HG02981 (cell line): ENCODE measurements at regions not wholly inside any gene's neighbourhood (a gene's known extent, or its start where the extent isn't known, plus 50 kb on each side); places are given as distances from the start of the nearest gene placed in this dataset.
"Not testable (repeated sequence)": the region's sequence is repeated elsewhere in the genome, so short reads cannot be mapped to it uniquely, and the experiment has no call there.

Experiments
- ATAC-seq: cut with Tn5 transposase; IDR thresholded peaks from one replicate; pipeline ENCODE4 v1.9.1; 2021; ENCODE audit warnings: mild to moderate bottlenecking, moderate library complexity; ENCODE audit not compliant: unreplicated experiment

DNA sequence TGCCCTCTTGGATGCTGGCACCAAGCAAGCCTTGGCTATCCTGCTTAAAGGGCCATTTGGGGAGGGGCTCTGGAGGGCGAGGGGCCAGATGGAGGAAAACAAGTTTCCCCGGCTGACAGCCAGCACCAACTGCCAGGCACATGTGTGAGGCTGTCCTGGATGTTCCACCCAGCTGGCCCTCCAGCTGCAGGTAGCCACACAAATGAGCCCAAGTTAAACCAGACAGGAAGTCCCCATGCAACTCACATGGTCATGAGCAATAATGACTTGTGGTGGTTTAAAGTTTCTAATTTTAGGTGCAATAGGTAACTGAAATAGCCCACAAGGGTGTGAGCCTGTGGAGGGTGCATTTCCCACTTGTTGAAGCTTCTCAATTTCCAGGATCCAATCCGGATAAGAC lies 198.0 kb downstream of the OTOP1 start:
- ATAC-seq = not testable (repeated sequence)

DNA sequence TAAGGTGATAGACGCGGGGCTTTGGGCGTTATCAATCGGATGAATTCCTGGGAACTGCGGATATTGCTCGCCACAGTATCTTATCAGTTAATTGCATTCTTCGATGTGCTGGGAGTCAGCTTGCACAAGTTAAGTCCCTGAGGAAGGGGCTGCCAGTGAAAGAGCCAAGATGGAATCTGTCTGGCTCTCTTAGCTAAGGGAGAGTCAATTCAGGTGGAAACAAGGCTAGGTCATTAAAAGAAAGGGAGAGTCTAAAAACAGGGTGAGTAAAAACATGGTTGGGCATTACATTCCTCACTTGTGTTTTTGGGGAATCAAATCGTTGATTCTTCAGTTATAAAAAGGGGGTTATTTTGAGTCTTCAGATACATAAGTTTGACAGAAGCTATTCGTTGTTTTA lies 196.2 kb downstream of the OTOP1 start:
- ATAC-seq = not testable (repeated sequence)

DNA sequence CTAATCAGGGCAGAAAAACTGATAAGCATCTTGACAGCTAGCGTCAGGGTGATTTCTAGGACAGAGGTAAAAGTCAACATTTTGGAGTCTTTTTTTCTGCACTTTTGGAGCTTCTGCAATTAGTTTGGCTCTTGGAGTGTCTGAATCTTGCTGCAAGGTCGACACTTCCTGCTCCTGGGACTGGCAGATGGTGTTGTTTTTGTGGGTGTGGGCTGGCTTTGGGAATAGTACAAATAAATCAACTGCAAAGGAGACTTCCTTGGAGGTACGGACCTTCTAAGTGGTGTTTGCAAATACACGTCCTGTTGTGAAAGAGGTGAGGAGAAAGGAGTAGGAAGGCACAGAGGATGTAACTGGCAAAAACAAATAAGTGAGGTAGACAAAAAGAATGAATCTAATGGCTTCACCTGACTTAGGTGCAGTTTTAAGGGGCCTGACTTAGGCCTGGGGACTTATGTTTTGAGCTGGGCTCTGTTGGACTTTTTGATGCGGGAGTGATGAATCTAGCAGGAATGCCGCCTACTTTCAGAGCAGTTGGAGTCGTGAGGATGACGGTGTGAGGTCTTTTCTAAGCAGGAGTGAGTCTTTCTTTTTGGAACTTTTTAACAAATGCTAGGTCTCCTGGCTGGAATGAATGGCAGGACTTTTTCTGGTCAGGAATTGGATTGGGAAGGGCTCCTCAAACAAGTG lies 195.1 kb downstream of the OTOP1 start:
- not testable (repeated sequence) for ATAC-seq

DNA sequence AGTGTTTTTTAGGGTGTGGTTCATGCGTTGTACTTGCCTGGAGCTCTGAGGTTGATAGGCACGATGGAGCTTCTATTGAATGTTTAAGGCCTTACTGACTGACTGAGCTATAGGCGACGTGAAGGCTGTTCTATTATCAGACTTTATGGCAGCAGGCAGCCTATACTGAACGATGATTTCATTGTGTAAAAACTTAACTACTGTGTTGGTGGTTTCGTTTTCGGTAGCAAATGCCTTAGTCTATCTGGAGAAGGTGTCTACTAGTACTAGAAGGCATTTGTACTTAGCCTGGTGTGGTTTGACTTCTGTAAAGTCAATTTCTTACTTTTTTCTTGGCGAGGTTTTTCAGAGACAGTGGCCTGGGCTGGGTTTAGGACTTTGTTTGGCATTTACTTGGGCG lies 194.4 kb downstream of the OTOP1 start:
- not testable (repeated sequence) for ATAC-seq

DNA sequence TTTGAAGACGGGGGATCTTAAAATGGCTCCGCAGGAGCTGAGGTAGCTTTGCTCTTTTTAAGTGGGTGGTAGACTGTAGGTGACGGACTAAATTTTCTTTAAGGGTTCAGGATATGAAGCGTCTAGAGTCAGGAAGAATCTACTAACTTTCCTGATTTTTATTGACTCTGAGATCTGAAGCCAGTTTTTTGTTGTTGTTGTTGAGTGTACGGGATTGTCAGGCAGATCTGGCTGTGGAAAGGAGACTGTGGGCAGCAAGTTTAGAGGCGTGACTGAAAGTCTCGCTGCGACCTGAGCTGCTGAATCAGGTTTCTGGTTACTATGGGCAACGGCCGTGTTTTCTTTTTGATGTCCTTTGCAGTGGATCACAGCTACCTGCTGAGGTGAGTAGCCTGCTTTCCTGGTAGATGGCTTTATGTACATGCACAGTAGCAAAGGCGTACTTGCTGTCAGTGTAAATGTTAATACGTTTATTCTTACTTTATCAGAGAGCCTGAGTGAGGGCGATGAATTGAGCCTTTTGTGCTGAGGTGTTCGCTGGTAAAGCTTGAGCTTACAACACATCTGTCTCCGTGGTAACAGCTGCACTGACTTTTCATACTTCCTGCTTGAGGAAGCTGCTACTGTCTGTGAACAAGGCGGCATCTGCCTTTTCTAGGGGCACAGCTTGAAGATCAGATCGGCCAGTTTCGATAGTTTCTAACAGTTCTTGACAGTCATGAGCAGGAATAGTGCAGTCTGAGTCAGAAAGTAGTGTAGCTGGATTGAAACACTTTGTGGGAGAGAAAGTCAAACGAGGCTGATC lies 193.7 kb downstream of the OTOP1 start:
- ATAC-seq = not testable (repeated sequence)

DNA sequence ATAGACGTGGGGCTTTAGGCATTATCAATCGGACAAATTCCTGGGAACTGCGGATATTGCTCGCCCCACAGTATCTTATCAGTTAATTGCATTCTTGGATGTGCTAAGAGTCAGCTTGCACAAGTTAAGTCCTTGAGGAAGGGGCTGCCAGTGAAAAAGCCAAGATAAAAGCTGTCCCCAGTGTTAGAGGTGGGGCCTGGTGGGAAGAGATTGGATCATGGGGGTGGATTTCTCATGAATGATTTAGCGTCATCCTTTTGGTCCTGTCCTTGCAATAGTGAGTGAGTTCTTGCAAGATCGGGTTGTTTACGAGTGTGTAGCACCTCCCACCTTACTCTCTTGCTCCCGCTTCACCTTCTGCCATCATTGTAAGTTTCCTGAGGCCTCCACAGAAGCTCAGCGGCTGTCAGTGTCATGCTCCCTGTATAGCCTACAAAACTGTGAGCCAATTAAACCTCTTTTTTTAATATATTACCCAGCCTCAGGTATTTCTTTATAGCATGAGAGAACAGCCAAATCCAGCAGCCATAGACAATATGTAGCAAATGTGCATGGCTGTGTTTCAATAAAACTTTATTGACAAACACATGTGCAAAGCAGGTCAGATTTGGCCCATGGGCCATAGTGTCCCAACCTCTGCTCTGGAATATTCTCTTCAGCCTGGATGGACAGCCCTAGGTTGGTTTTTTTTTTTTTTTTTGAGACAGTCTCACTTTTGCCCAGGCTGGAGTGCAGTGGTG lies 189.2 kb downstream of the OTOP1 start:
- ATAC-seq = not testable (repeated sequence)

DNA sequence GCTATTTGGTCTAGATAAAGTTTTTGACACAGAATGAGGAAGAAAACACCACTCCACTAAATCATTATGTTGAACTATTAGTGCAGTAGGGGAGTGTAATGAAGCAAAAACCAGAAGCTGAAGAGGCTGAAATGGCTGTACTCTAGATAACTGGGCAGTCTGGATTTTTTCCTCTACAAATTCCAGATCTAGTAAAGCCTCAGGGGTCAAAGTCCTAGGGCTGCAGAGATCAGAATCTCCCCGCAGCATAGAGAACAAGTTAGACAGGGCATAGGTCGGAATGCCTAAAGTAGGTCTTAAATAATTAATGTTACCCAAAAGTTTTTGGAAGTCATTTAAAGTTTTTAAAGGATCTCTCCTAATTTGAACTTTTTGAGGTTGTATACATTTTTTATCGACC lies 180.9 kb downstream of the OTOP1 start:
- ATAC-seq = not testable (repeated sequence)

DNA sequence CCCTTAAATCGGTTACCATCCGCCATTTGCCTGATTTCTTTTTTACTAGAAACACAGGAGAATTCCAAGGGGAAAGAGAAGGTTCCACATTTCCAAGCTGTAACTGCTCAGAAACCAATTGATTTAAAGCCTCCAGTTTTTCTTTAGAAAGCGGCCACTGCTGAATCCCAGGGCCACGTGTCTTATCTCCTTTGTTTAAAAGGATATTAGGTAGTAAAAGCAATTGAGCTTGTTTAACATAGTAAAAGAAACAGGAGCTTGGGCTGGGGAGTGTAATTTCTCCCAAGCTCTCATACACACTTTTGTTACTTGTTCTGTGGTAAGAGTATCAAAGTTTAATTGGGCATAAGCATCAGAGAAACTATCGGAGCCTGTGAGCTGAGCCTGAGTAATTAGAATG lies 180.0 kb downstream of the OTOP1 start:
- ATAC-seq = not testable (repeated sequence)

DNA sequence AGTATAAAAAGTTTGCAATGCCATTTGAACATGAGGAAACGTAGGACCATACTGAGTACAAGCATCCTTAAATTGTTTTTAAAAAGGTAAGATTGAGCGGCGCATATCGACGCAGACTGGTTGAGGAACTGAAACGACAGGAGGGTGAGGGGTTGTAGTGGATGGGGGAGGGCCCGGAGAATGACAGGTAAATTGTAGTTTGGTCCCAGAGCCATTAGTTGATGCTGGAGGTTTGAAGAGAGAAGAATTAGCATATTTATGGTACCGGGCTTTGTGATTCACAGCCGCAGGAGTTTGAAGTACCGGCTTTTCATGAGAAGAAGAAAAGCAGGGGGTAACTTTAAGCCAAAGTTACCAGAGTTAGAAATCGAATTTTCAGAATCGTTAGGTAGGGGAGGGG lies 179.5 kb downstream of the OTOP1 start:
- not testable (repeated sequence) for ATAC-seq

DNA sequence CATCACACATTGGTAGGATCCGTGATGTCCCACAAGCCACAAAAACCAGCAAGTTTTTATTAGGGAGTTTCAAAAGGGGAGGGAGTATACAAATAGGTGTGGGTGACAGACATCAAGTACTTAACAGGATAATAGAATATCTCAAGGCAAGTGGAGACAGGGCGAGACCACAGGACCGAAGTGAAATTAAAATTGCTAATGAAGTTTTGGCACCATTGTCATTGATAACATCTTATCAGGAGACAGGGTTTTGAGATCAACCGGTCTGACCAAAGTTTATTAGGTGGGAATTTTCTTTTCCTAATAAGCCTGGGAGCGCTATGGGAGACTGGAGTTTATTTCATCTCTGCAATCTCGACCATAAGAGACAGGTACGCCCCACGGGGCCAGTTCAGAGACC lies 178.5 kb downstream of the OTOP1 start:
- not testable (repeated sequence) for ATAC-seq

DNA sequence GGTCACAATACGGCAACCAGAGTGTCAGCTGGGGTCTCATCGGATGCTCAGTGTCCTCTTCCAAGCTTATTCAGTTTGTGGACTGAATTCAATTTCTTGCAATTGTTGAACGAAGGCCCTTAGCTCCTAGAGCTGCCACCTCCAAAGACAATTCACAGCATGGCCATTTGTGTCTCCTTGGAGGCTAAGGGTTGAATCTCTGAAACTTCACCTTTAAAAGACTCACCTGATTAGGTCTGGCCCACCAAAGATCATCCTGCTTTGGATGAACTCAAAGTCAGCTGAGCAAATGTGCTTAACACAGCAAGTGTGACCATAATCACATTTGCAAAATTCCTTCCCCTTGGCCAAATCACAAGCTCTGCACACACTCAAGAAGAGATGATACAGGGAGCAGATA lies 175.9 kb downstream of the OTOP1 start:
- ATAC-seq = not testable (repeated sequence)

DNA sequence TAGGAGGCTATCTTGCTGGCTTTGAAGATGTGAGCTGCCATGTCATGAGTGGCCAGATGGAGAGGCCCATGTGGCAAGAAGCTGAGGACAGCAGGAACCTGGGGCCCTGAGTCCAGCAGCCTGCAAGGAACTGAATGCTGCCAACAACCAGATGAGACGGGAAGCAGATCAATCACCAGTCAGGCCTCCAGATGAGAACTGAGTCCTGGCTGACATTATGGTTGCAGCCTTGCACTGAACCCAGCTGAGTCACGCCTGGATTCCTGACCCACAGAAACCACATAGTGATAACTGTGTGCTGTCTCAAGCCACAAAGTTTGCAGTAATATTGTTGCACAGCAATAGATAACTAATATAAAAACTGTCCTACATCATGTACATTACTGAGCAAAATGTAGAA lies 173.8 kb downstream of the OTOP1 start:
- ATAC-seq = not testable (repeated sequence)

DNA sequence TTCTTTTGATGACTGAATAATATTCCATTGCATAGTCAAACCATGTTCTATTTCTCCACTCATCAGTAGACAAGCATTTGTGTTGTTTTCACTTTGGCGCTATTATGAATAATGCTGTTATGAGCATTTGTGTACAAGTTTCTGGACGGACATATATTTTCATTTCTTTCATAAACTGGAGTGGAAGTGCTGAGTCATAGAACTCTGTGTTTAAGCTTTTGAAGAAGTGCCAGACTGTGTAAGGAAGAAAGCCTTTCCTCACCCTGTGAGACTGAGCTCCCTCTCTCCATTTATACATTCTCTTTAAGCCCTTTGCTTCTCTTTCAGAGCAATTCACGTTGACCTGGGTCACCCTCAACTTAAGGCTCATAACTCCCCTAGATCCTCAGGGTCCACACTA lies 169.5 kb downstream of the OTOP1 start:
- not testable (repeated sequence) for ATAC-seq

DNA sequence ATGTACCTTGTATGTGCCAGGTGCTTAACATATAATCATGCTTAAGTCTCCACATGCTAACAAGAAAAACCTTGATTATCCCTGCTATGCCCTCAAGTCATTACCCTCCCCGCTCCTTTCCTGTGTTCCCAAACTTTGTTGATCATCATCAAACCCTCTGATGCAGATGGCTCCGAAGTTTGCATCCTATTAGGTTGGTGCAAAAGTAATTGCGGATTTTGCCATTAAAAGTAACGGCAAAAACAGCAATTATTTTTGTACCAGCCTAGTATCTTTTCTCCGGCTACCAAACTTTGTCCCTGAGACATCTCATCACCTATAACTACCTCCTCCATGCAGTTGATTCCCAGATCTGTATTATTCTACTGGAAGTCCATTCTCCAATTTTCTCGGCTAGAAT lies 142.6 kb downstream of the OTOP1 start:
- ATAC-seq = not testable (repeated sequence)

DNA sequence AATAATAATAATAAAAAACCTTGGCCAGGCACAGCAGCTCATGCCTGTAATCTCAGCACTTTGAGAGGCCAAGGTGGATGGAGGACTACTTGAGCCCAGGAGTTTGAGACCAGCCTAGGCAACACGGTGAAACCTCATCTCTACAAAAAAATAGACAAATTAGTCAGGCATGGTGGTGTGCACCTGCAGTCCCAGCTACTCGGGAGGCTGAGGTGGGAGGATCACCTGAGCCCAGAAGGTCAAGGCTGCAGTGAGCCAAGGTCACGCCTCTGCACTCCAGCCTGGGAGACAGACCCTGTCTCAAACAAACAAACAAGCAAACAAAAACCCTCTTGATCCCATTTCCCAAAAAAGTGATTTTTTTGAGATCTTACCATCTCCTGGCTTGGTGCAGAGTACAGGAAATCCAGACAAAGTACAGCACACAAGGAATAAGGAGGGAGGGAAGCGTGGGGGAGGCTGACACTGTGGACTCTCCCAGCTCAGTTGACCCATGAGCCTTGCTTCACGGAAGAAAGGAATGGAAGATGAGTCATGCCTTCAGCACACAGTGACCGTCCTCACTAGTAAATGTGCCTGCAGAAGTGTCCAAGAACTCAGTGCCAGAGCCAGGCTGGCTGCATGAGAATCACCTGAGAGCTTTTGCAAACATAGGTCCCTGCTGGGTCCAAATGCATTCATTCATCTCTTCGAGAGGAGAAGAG lies 136.9 kb downstream of the OTOP1 start:
- ATAC-seq = not testable (repeated sequence)

DNA sequence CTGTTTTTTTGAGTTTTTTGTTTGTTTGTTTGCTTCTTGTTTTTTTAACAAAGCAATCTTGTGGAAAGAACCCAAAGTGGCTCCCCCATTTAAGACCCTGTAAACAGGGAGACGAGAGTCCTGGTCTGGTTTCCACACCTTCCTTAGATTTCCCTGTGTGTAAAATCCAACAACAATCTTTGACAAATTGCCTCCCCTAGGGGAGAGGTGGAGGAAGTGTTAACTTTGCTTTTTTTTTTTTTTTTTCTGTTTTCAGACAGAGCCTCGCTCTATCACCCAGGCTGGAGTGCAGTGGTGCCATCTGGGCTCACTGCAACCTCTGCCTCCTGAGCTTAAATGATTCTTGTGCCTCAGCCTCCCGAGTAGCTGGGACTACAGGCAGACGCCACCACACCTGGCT lies 136.0 kb downstream of the OTOP1 start:
- ATAC-seq = not testable (repeated sequence)

DNA sequence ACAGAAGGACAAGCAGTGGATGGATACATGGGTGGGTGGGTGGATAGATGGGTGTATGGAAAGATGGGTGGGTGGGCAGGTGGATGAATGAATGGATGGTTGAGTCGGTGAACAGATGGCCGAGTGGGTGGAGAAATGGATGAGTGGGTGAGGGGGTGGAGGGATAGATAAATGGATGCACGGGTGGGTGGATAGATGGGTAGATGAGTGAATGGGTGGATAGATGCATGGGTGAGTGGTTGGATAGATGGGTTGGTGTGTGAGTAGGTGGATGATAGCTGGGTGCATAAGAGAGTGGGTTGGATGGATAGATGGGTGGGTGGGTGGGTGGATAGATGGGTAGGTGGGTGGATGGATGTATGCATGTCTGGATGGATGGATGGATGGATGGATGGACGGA lies 134.6 kb downstream of the OTOP1 start:
- ATAC-seq = not testable (repeated sequence)

DNA sequence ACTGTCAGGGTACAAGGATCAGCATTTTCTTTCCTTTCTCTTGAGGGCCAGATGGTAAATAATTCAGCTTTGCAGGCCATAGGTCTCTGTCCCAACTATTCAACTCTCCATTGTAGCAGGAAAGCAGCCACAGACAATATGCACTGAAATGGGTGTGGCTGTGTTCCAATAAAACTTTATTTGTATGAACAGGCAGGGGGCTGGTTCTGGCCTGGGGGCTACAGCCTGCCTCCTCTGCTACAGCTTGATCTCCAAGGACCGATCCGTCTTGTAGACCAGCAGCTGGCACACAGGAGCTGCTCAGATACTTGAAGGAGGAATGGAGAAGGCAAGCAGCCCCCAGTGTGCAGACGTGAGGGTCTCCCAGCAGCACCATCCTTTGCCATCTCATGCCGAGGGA lies 127.1 kb downstream of the OTOP1 start:
- ATAC-seq = not testable (repeated sequence)

DNA sequence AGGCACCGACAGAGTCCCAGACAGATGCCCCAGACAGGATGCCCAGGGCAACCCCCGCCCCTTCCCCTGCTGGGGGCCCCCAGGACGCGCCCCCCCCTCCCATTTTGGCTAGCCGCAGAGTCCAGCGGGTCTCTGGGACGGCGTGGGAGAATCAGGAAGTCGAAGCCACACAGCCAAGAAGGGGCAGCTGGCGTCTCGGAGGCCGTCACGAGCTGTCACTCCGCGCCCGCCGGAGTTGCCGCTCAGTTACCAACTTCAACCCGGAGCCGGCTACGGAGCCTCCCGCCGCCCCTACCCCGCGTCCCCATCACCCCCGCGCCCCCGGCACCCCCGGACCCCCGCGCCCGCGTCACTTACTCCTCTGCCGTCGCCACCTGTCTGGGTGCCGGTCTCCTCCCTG lies 119.8 kb downstream of the OTOP1 start:
- not testable (repeated sequence) for ATAC-seq

DNA sequence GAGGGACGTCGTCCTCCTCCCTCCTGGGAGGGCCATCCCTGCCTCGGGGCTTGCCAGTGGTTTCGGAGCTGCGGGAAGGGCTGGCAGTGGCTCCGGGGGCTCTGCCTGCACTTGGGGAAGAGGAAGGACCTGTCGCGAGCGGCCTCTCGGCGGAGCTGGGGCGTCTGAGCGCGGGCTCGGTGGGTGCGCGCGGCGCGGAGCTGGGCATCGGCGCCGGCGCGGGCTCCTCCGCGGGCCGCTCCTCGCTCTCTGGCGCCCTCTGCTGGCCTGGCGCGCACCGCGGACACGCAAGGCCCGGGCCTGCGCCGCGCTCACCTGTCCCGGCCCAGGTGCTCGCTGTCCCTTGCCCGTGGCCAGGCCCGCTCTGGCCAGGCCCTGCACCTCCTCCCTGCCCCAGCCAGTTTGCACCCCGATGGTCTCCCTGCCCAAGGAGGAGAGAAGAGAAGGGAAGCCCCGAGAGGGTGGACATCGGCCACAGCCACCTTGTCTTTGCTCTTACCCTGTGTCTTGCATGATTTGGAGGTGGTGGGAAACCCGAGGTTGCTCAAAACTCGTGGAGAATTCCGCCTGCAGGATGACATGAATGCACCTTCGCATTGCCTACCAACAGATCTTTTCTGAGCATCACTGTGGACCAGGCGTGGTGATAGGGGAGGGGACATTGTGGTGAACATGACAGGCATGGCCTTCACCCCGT lies 119.2 kb downstream of the OTOP1 start:
- not testable (repeated sequence) for ATAC-seq
